ENCODE measurements at regions not wholly inside any gene's neighbourhood (a gene's known extent, or its start where the extent isn't known, plus 50 kb on each side); places are given as distances from the start of the nearest gene placed in this dataset.

- Histone ChIP-seq H3K4me3 (ENCODE audit: low read depth in 1 of 5, low read length in 5 of 5) (no peak overlapping the region), H3K4me1 (ENCODE audit: control insufficient read depth in 5 of 5, insufficient read depth in 5 of 5, low read length in 5 of 5) (no peaks in the 10 kb centered on the region), H3K9ac (ENCODE audit: low read length in 5 of 5) (no peak overlapping the region), H3K9me3 (ENCODE audit: control insufficient read depth in 5 of 5, low read length in 5 of 5) (no peaks in the 10 kb centered on the region), H3K27ac (ENCODE audit: low read depth, low read length) (no peak overlapping the region), H3K27me3 (ENCODE audit: control insufficient read depth in 5 of 5, insufficient read depth in 4 of 5, low read length in 5 of 5) (no peaks in the 10 kb centered on the region), H3K36me3 (ENCODE audit: control insufficient read depth in 5 of 5, insufficient read depth in 5 of 5, low read length in 5 of 5) (no peaks in the 10 kb centered on the region)
Observed at GRCh38 chr7:18445483-18445882, 50.1 kb upstream of the HDAC9 start.

Measured in subcutaneous abdominal adipose tissue (tissue), 5 donors.